ENCODE measurements at regions not wholly inside any gene's neighbourhood (a gene's known extent, or its start where the extent isn't known, plus 50 kb on each side); places are given as distances from the start of the nearest gene placed in this dataset.

DNA sequence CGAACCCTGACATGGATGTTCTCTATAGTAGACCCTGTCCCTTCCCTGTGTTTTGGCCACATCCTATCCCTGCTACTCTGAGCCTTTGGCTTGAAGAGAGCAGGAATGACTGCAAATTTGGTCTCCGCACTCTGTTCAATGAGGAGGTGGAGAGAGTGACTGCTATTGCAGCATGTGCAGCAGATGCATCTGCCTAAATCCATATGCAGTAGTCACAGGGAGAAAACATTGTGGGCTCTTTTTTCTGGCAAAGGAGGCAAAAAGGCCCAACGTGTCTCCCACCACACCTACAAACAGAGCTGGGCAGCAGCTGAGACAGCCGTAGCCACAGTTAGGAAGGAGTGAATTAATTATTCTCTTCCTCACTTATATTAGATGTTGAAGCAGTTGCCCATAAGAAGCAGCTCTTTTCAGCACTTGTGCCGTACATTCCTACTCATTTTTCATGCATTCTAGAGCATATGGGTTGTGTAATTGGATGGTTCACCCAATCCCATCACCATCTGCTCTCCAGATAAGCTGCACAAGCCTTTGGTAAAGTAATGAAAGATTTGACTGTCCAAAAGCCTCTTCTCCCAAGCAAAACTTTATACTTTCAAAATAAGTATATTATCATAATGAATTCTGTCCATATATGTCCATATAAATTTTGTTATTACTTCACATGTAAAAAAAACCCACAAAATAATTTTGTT, 147.9 kb upstream of the FAM47A start:
- Mint-ChIP-seq H3K4me3 (no peak overlapping the region), H3K27ac (no peak overlapping the region), H3K27me3 (ENCODE audit: low read depth) (no peaks in the 10 kb centered on the region), H3K36me3 (no peaks in the 10 kb centered on the region), H3K9me3 (0 out of 2 replicates have a peak, but pooled peaks cover 5% of the 10 kb centered on the region), H3K4me1 (peaks cover 1% of the 10 kb centered on the region)
- DNase-seq (ENCODE audit: low spot score) (no peak), ATAC-seq (no peak)
- ChIA-PET POLR2A (no interaction called here), CTCF (no interaction called here)
- no peak for TF ChIP-seq ZNF416 (CRISPR knock-in tag; IDR thresholded peaks at IDR 0.05)
- TF ChIP-seq HMGA2 (CRISPR knock-in tag; IDR thresholded peaks at IDR 0.05) = no peak
- no peak for TF ChIP-seq ATF2 (CRISPR knock-in tag; IDR thresholded peaks at IDR 0.05; ENCODE audit: borderline replicate concordance, low read depth)
- no peak for TF ChIP-seq ZNF317 (CRISPR knock-in tag; IDR thresholded peaks at IDR 0.05; ENCODE audit: borderline replicate concordance, low read depth)
- TF ChIP-seq SOX15 (CRISPR knock-in tag; IDR thresholded peaks at IDR 0.05) = no peak
- no peak for TF ChIP-seq EMX1 (CRISPR knock-in tag; IDR thresholded peaks at IDR 0.05)
- no peak for TF ChIP-seq RORB (CRISPR knock-in tag; IDR thresholded peaks at IDR 0.05)
- TF ChIP-seq, protein P1, sequence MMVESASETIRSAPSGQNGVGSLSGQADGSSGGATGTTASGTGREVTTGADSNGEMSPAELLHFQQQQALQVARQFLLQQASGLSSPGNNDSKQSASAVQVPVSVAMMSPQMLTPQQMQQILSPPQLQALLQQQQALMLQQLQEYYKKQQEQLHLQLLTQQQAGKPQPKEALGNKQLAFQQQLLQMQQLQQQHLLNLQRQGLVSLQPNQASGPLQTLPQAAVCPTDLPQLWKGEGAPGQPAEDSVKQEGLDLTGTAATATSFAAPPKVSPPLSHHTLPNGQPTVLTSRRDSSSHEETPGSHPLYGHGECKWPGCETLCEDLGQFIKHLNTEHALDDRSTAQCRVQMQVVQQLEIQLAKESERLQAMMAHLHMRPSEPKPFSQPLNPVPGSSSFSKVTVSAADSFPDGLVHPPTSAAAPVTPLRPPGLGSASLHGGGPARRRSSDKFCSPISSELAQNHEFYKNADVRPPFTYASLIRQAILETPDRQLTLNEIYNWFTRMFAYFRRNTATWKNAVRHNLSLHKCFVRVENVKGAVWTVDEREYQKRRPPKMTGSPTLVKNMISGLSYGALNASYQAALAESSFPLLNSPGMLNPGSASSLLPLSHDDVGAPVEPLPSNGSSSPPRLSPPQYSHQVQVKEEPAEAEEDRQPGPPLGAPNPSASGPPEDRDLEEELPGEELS (CRISPR knock-in tag; IDR thresholded peaks at IDR 0.05) = no peak
- TF ChIP-seq E2F4 (CRISPR knock-in tag; IDR thresholded peaks at IDR 0.05; ENCODE audit: borderline replicate concordance, low read depth) = no peak
- TF ChIP-seq ERG (CRISPR knock-in tag; IDR thresholded peaks at IDR 0.05) = no peak

GRCh38 chrX:34275699-34276098, 143.6 kb upstream of the FAM47A start:
- no peaks in the 10 kb centered on the region for H3K27me3 Mint-ChIP-seq (ENCODE audit: low read depth)
- ATAC-seq (0 out of 2 replicates have a peak, but pooled peaks have one; percentile 24), DNase-seq (ENCODE audit: low spot score) (no peak)
- 0 out of 2 replicates have a peak, but pooled peaks cover 9% of the 10 kb centered on the region for H3K9me3 Mint-ChIP-seq
- H3K36me3 Mint-ChIP-seq = no peaks in the 10 kb centered on the region
- H3K4me3 Mint-ChIP-seq = no peak overlapping the region
- no peak overlapping the region for H3K27ac Mint-ChIP-seq
- ChIA-PET CTCF (interaction anchor here (0.5 to 1.0 kb wide), 3 partner anchors 108 to 843 kb away, joined by 3 to 4 read pairs (median 3); no protein-coding TSS in a partner anchor), POLR2A (no interaction called here)
- peaks cover 17% of the 10 kb centered on the region for H3K4me1 Mint-ChIP-seq
- TF ChIP-seq ZNF512 (CRISPR knock-in tag; IDR thresholded peaks at IDR 0.05; ENCODE audit: borderline replicate concordance) = no peak
- TF ChIP-seq ZNF532 (CRISPR knock-in tag; IDR thresholded peaks at IDR 0.05; ENCODE audit: borderline replicate concordance) = no peak
- TF ChIP-seq GRHL2 (CRISPR knock-in tag; IDR thresholded peaks at IDR 0.05; ENCODE audit: insufficient replicate concordance, severe bottlenecking) = no peak
- TF ChIP-seq ESRRA (CRISPR knock-in tag; IDR thresholded peaks at IDR 0.05; ENCODE audit: borderline replicate concordance) = no peak
- no peak for TF ChIP-seq JAZF1 (CRISPR knock-in tag; IDR thresholded peaks at IDR 0.05)
- no peak for TF ChIP-seq ELF4 (CRISPR knock-in tag; IDR thresholded peaks at IDR 0.05; ENCODE audit: low read depth)
- no peak for TF ChIP-seq JUN (CRISPR knock-in tag; IDR thresholded peaks at IDR 0.05)
- TF ChIP-seq FOXP1 (CRISPR knock-in tag; IDR thresholded peaks at IDR 0.05; ENCODE audit: borderline replicate concordance) = no peak
- TF ChIP-seq NR2C2 (CRISPR knock-in tag; IDR thresholded peaks at IDR 0.05) = no peak
- no peak for TF ChIP-seq CREM (CRISPR knock-in tag; IDR thresholded peaks at IDR 0.05)
- no peak for TF ChIP-seq ZNF219 (CRISPR knock-in tag; IDR thresholded peaks at IDR 0.05; ENCODE audit: borderline replicate concordance)
- TF ChIP-seq, protein P2, sequence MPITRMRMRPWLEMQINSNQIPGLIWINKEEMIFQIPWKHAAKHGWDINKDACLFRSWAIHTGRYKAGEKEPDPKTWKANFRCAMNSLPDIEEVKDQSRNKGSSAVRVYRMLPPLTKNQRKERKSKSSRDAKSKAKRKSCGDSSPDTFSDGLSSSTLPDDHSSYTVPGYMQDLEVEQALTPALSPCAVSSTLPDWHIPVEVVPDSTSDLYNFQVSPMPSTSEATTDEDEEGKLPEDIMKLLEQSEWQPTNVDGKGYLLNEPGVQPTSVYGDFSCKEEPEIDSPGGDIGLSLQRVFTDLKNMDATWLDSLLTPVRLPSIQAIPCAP (CRISPR knock-in tag; IDR thresholded peaks at IDR 0.05) = no peak
- TF ChIP-seq SMAD3 (CRISPR knock-in tag; IDR thresholded peaks at IDR 0.05; ENCODE audit: borderline replicate concordance) = no peak

Measured in WTC11 (cell line).